WTC11 (cell line): ENCODE measurements at regions not wholly inside any gene's neighbourhood (a gene's known extent, or its start where the extent isn't known, plus 50 kb on each side); places are given as distances from the start of the nearest gene placed in this dataset.

ENCODE experiments used
- ATAC-seq: fragments of 200-7000 bp; cut with Tn5 transposase; 2 replicates; pipeline ENCODE4 v1.10.0; 2021; ENCODE audit warnings: mild to moderate bottlenecking, moderate library complexity
- CTCF ChIA-PET: fragments of 300-600 bp; sonication (Branson Sonifier 250); formaldehyde crosslinking; loops from one replicate; lab custom pipeline; 2021; ENCODE audit warnings: antibody characterized with exemption; lab: Charles Lee
- POLR2A ChIA-PET: fragments of 350-600 bp; sonication (Branson Sonifier 250); formaldehyde crosslinking; loops from one replicate; lab custom pipeline; 2021; ENCODE audit warnings: antibody characterized with exemption; lab: Charles Lee
- DNase-seq: peaks from one replicate; pipeline ENCODE4 v3.0.0; 2021; ENCODE audit warnings: low spot score
- H3K27ac Mint-ChIP-seq: 2 replicates; pipeline ENCODE4 v1.8.0; 2021; ENCODE audit warnings: mixed read lengths
- H3K27me3 Mint-ChIP-seq: 2 replicates; pipeline ENCODE4 v1.8.0; 2021; ENCODE audit warnings: low read depth, mild to moderate bottlenecking, moderate library complexity, mixed read lengths
- H3K36me3 Mint-ChIP-seq: 2 replicates; pipeline ENCODE4 v1.8.0; 2021; ENCODE audit warnings: mixed read lengths
- H3K4me1 Mint-ChIP-seq: 2 replicates; pipeline ENCODE4 v1.8.0; 2022; ENCODE audit warnings: mixed read lengths
- H3K4me3 Mint-ChIP-seq: 2 replicates; pipeline ENCODE4 v1.8.0; 2021; ENCODE audit warnings: mild to moderate bottlenecking, moderate library complexity, mixed read lengths
- H3K9me3 Mint-ChIP-seq: 2 replicates; pipeline ENCODE4 v1.8.0; 2021; ENCODE audit warnings: mixed read lengths
- AFF4 ChIP-seq: sonication (generic); formaldehyde crosslinking; IDR thresholded peaks from 2 replicates; pipeline ENCODE4 v1.8.1; 2023; ENCODE audit warnings: mild to moderate bottlenecking, missing genetic modification reagents, borderline replicate concordance
- CREM ChIP-seq: sonication (generic); formaldehyde crosslinking; IDR thresholded peaks from 2 replicates; pipeline ENCODE4 v1.8.1; 2022; ENCODE audit warnings: mild to moderate bottlenecking, missing genetic modification reagents, moderate library complexity
- ESRRA ChIP-seq: sonication (generic); formaldehyde crosslinking; IDR thresholded peaks from 2 replicates; pipeline ENCODE4 v1.8.1; 2022; ENCODE audit warnings: mild to moderate bottlenecking, missing genetic modification reagents, borderline replicate concordance
- FOXK1 ChIP-seq: sonication (generic); formaldehyde crosslinking; IDR thresholded peaks from 2 replicates; pipeline ENCODE4 v1.8.0; 2022; ENCODE audit warnings: mild to moderate bottlenecking, moderate library complexity, missing genetic modification reagents
- FOXP4 ChIP-seq: sonication (generic); formaldehyde crosslinking; IDR thresholded peaks from 2 replicates; pipeline ENCODE4 v1.8.0; 2022; ENCODE audit warnings: mild to moderate bottlenecking, missing genetic modification reagents
- GABPB1 ChIP-seq: sonication (generic); formaldehyde crosslinking; IDR thresholded peaks from 2 replicates; pipeline ENCODE4 v1.8.1; 2023; ENCODE audit warnings: mild to moderate bottlenecking, missing genetic modification reagents
- IRF1 ChIP-seq: sonication (generic); formaldehyde crosslinking; IDR thresholded peaks from 2 replicates; pipeline ENCODE4 v1.8.0; 2023; ENCODE audit warnings: missing genetic modification reagents
- MYBL2 ChIP-seq: sonication (generic); formaldehyde crosslinking; IDR thresholded peaks from 2 replicates; pipeline ENCODE4 v1.8.1; 2023; ENCODE audit warnings: mild to moderate bottlenecking, moderate library complexity, missing genetic modification reagents
- SMAD4 ChIP-seq: sonication (generic); formaldehyde crosslinking; IDR thresholded peaks from 2 replicates; pipeline ENCODE4 v1.8.0; 2022; ENCODE audit warnings: mild to moderate bottlenecking, missing genetic modification reagents
- TCF7 ChIP-seq: sonication (generic); formaldehyde crosslinking; IDR thresholded peaks from 2 replicates; pipeline ENCODE4 v1.8.0; 2022; ENCODE audit warnings: mild to moderate bottlenecking, low read depth, missing genetic modification reagents, moderate library complexity
- ZBTB21 ChIP-seq: sonication (generic); formaldehyde crosslinking; IDR thresholded peaks from 2 replicates; pipeline ENCODE4 v1.8.1; 2023; ENCODE audit warnings: mild to moderate bottlenecking, missing genetic modification reagents, borderline replicate concordance
- ZBTB43 ChIP-seq: sonication (generic); formaldehyde crosslinking; IDR thresholded peaks from 2 replicates; pipeline ENCODE4 v1.8.1; 2023; ENCODE audit warnings: mild to moderate bottlenecking, missing genetic modification reagents
- ZMAT4 ChIP-seq: fragments of 250-450 bp; sonication (Bioruptor Pico); IDR thresholded peaks from 2 replicates; pipeline ENCODE4 v1.9.0; 2021; ENCODE audit warnings: mild to moderate bottlenecking
- ZNF317 ChIP-seq: sonication (generic); formaldehyde crosslinking; IDR thresholded peaks from 2 replicates; pipeline ENCODE4 v1.8.1; 2023; ENCODE audit warnings: low read depth, mild to moderate bottlenecking, moderate library complexity, missing genetic modification reagents, borderline replicate concordance
- ZNF671 ChIP-seq: fragments of 250-450 bp; sonication (Bioruptor Pico); IDR thresholded peaks from 2 replicates; pipeline ENCODE4 v1.8.0; 2021; ENCODE audit warnings: mild to moderate bottlenecking
- TF ChIP-seq, protein P1 (sequence below): sonication (generic); formaldehyde crosslinking; IDR thresholded peaks from 2 replicates; pipeline ENCODE4 v1.8.1; 2023; ENCODE audit warnings: mild to moderate bottlenecking, missing genetic modification reagents, moderate library complexity
- TF ChIP-seq, protein P2 (sequence below): sonication (generic); formaldehyde crosslinking; IDR thresholded peaks from 2 replicates; pipeline ENCODE4 v1.8.0; 2022; ENCODE audit warnings: mild to moderate bottlenecking, missing genetic modification reagents
- TF ChIP-seq, protein P3 (sequence below): sonication (generic); formaldehyde crosslinking; IDR thresholded peaks from 2 replicates; pipeline ENCODE4 v1.8.0; 2023; ENCODE audit warnings: mild to moderate bottlenecking, missing genetic modification reagents

DNA sequence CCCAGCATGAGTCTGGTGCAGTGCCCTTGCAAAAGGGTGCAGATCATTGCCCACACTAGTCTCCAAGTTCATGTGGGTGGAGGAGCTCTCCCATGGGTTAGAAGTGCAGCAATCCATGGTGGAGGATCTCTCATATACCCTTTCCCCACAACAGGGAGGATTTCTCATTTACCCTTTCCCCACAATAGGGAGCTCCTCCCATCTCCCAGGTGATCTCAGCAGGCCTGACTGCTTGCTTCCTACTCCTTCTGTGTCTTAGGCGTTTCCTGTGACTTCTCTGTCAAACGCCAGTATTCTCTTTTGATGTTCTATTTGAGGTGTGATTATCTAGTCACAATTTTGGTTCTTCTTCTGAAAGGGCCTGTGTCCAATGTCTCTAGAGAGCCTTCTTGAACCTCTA is 133.8 kb upstream of the RFX3 start:
- POLR2A ChIA-PET: no interaction called here
- ATAC-seq: peak; percentile 69
- H3K4me1 Mint-ChIP-seq: peaks cover 17% of the 10 kb centered on the region

More for the DNA sequence above, 133.8 kb upstream of the RFX3 start:
- Mint-ChIP-seq H3K4me3 (no peak overlapping the region), H3K27ac (no peak overlapping the region), H3K27me3 (no peaks in the 10 kb centered on the region), H3K36me3 (no peaks in the 10 kb centered on the region), H3K9me3 (no peaks in the 10 kb centered on the region)
- no peak for DNase-seq
- no peak for TF ChIP-seq AFF4 (CRISPR knock-in tag)
- no peak for TF ChIP-seq ZNF671
- TF ChIP-seq ESRRA: no peak
- TF ChIP-seq, protein P1, sequence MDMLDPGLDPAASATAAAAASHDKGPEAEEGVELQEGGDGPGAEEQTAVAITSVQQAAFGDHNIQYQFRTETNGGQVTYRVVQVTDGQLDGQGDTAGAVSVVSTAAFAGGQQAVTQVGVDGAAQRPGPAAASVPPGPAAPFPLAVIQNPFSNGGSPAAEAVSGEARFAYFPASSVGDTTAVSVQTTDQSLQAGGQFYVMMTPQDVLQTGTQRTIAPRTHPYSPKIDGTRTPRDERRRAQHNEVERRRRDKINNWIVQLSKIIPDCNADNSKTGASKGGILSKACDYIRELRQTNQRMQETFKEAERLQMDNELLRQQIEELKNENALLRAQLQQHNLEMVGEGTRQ (CRISPR knock-in tag): no peak
- TF ChIP-seq FOXP4 (CRISPR knock-in tag): no peak
- no peak for TF ChIP-seq ZNF317 (CRISPR knock-in tag)
- no peak for TF ChIP-seq ZMAT4
- no peak for TF ChIP-seq ZBTB21 (CRISPR knock-in tag)
- TF ChIP-seq FOXK1 (CRISPR knock-in tag): no peak
- no peak for TF ChIP-seq GABPB1 (CRISPR knock-in tag)
- TF ChIP-seq, protein P2, sequence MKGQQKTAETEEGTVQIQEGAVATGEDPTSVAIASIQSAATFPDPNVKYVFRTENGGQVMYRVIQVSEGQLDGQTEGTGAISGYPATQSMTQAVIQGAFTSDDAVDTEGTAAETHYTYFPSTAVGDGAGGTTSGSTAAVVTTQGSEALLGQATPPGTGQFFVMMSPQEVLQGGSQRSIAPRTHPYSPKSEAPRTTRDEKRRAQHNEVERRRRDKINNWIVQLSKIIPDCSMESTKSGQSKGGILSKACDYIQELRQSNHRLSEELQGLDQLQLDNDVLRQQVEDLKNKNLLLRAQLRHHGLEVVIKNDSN: no peak
- TF ChIP-seq, protein P3, sequence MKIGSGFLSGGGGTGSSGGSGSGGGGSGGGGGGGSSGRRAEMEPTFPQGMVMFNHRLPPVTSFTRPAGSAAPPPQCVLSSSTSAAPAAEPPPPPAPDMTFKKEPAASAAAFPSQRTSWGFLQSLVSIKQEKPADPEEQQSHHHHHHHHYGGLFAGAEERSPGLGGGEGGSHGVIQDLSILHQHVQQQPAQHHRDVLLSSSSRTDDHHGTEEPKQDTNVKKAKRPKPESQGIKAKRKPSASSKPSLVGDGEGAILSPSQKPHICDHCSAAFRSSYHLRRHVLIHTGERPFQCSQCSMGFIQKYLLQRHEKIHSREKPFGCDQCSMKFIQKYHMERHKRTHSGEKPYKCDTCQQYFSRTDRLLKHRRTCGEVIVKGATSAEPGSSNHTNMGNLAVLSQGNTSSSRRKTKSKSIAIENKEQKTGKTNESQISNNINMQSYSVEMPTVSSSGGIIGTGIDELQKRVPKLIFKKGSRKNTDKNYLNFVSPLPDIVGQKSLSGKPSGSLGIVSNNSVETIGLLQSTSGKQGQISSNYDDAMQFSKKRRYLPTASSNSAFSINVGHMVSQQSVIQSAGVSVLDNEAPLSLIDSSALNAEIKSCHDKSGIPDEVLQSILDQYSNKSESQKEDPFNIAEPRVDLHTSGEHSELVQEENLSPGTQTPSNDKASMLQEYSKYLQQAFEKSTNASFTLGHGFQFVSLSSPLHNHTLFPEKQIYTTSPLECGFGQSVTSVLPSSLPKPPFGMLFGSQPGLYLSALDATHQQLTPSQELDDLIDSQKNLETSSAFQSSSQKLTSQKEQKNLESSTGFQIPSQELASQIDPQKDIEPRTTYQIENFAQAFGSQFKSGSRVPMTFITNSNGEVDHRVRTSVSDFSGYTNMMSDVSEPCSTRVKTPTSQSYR (CRISPR knock-in tag): no peak
- no peak for TF ChIP-seq IRF1 (CRISPR knock-in tag)
- no peak for TF ChIP-seq MYBL2 (CRISPR knock-in tag)
- TF ChIP-seq CREM: no peak
- TF ChIP-seq TCF7: no peak
- TF ChIP-seq SMAD4 (CRISPR knock-in tag): no peak
- TF ChIP-seq ZBTB43: no peak
- CTCF ChIA-PET: no interaction called here
